ENCODE measurements at regions not wholly inside any gene's neighbourhood (a gene's known extent, or its start where the extent isn't known, plus 50 kb on each side); places are given as distances from the start of the nearest gene placed in this dataset.

GRCh38 chr20:48398506-48399449 is 429.0 kb downstream of the PREX1 start (continued):
- TF ChIP-seq, protein P1, sequence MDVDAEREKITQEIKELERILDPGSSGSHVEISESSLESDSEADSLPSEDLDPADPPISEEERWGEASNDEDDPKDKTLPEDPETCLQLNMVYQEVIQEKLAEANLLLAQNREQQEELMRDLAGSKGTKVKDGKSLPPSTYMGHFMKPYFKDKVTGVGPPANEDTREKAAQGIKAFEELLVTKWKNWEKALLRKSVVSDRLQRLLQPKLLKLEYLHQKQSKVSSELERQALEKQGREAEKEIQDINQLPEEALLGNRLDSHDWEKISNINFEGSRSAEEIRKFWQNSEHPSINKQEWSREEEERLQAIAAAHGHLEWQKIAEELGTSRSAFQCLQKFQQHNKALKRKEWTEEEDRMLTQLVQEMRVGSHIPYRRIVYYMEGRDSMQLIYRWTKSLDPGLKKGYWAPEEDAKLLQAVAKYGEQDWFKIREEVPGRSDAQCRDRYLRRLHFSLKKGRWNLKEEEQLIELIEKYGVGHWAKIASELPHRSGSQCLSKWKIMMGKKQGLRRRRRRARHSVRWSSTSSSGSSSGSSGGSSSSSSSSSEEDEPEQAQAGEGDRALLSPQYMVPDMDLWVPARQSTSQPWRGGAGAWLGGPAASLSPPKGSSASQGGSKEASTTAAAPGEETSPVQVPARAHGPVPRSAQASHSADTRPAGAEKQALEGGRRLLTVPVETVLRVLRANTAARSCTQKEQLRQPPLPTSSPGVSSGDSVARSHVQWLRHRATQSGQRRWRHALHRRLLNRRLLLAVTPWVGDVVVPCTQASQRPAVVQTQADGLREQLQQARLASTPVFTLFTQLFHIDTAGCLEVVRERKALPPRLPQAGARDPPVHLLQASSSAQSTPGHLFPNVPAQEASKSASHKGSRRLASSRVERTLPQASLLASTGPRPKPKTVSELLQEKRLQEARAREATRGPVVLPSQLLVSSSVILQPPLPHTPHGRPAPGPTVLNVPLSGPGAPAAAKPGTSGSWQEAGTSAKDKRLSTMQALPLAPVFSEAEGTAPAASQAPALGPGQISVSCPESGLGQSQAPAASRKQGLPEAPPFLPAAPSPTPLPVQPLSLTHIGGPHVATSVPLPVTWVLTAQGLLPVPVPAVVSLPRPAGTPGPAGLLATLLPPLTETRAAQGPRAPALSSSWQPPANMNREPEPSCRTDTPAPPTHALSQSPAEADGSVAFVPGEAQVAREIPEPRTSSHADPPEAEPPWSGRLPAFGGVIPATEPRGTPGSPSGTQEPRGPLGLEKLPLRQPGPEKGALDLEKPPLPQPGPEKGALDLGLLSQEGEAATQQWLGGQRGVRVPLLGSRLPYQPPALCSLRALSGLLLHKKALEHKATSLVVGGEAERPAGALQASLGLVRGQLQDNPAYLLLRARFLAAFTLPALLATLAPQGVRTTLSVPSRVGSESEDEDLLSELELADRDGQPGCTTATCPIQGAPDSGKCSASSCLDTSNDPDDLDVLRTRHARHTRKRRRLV (CRISPR knock-in tag; IDR thresholded peaks at IDR 0.05): no peak
- TF ChIP-seq ZBTB43 (CRISPR knock-in tag; conservative IDR thresholded peaks at IDR 0.05): 0 out of 2 replicates have a peak, but pooled peaks have one; percentile 72
- no peak for TF ChIP-seq ZNF17 (CRISPR knock-in tag; IDR thresholded peaks at IDR 0.05)
- TF ChIP-seq DR1 (CRISPR knock-in tag; IDR thresholded peaks at IDR 0.05): peak; percentile 52; the same call in 1 of the 2 replicates
- no peak; the same call in 1 of the 2 replicates for TF ChIP-seq IRF9 (CRISPR knock-in tag; IDR thresholded peaks at IDR 0.05; ENCODE audit: borderline replicate concordance)
- 0 out of 2 replicates have a peak, but pooled peaks have one; percentile 77 for TF ChIP-seq REPIN1 (CRISPR knock-in tag; IDR thresholded peaks at IDR 0.05; ENCODE audit: borderline replicate concordance, low read depth)
- TF ChIP-seq ZNF839 (CRISPR knock-in tag; IDR thresholded peaks at IDR 0.05; ENCODE audit: borderline replicate concordance): no peak; the same call in 1 of the 2 replicates
- TF ChIP-seq, protein P2, sequence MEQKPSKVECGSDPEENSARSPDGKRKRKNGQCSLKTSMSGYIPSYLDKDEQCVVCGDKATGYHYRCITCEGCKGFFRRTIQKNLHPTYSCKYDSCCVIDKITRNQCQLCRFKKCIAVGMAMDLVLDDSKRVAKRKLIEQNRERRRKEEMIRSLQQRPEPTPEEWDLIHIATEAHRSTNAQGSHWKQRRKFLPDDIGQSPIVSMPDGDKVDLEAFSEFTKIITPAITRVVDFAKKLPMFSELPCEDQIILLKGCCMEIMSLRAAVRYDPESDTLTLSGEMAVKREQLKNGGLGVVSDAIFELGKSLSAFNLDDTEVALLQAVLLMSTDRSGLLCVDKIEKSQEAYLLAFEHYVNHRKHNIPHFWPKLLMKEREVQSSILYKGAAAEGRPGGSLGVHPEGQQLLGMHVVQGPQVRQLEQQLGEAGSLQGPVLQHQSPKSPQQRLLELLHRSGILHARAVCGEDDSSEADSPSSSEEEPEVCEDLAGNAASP (CRISPR knock-in tag; IDR thresholded peaks at IDR 0.05; ENCODE audit: borderline replicate concordance): 0 out of 2 replicates have a peak, but pooled peaks have one; percentile 24
- peak in 1 of 2 experiments; percentile 59; a peak in 2 of 4 replicates for TF ChIP-seq EP300 (IDR thresholded peaks at IDR 0.05; ENCODE audit: low read depth in 2 of 2, low read length in 2 of 2)
- TF ChIP-seq EP300 (CRISPR knock-in tag; IDR thresholded peaks at IDR 0.05; ENCODE audit: borderline replicate concordance): no peak
- TF ChIP-seq ZNF557 (CRISPR knock-in tag; IDR thresholded peaks at IDR 0.05): 0 out of 2 replicates have a peak, but pooled peaks have one; percentile 51
- peak; percentile 45 for TF ChIP-seq TAF15 (IDR thresholded peaks at IDR 0.05; ENCODE audit: low read depth, low read length, poor library complexity, severe bottlenecking)
- TF ChIP-seq CAMTA2 (CRISPR knock-in tag; IDR thresholded peaks at IDR 0.05; ENCODE audit: borderline replicate concordance): no peak; the same call in 1 of the 2 replicates
- TF ChIP-seq ARHGAP35 (CRISPR knock-in tag; IDR thresholded peaks at IDR 0.05; ENCODE audit: borderline replicate concordance): 0 out of 2 replicates have a peak, but pooled peaks have one; percentile 29
- TF ChIP-seq, protein P3, sequence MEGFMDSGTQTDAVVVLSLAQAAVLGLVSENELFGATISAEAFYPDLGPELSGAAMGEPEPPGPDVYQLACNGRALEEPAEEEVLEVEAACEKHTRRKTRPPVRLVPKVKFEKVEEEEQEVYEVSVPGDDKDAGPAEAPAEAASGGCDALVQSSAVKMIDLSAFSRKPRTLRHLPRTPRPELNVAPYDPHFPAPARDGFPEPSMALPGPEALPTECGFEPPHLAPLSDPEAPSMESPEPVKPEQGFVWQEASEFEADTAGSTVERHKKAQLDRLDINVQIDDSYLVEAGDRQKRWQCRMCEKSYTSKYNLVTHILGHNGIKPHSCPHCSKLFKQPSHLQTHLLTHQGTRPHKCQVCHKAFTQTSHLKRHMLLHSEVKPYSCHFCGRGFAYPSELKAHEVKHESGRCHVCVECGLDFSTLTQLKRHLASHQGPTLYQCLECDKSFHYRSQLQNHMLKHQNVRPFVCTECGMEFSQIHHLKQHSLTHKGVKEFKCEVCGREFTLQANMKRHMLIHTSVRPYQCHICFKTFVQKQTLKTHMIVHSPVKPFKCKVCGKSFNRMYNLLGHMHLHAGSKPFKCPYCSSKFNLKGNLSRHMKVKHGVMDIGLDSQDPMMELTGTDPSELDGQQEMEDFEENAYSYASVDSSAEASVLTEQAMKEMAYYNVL (CRISPR knock-in tag; IDR thresholded peaks at IDR 0.05; ENCODE audit: borderline replicate concordance): peak; percentile 30; the same call in 1 of the 2 replicates
